HFFc6 (cell line): ENCODE measurements at regions not wholly inside any gene's neighbourhood (a gene's known extent, or its start where the extent isn't known, plus 50 kb on each side); places are given as distances from the start of the nearest gene placed in this dataset.
"Not testable (repeated sequence)": the region's sequence is repeated elsewhere in the genome, so short reads cannot be mapped to it uniquely, and the experiment has no call there.

Source experiments
- DNase-seq: peaks from one replicate; pipeline ENCODE4 v3.0.0-alpha.2; 2018
- H3K27ac Mint-ChIP-seq: 2 replicates; pipeline ENCODE4 v1.8.0; 2020; ENCODE audit warnings: mild to moderate bottlenecking, mixed read lengths
- H3K27me3 Mint-ChIP-seq: 2 replicates; pipeline ENCODE4 v1.8.0; 2021; ENCODE audit warnings: mild to moderate bottlenecking, moderate library complexity, mixed read lengths; ENCODE audit not compliant: insufficient read depth
- H3K36me3 Mint-ChIP-seq: 2 replicates; pipeline ENCODE4 v1.8.0; 2021; ENCODE audit warnings: low read depth, mixed read lengths
- H3K4me1 Mint-ChIP-seq: 2 replicates; pipeline ENCODE4 v1.8.0; 2020; ENCODE audit warnings: low read depth, mixed read lengths
- H3K4me3 Mint-ChIP-seq: 2 replicates; pipeline ENCODE4 v1.8.0; 2020; ENCODE audit warnings: mild to moderate bottlenecking, moderate library complexity, mixed read lengths
- H3K9me3 Mint-ChIP-seq: 2 replicates; pipeline ENCODE4 v1.8.0; 2020; ENCODE audit warnings: mild to moderate bottlenecking, mixed read lengths
- CTCF ChIP-seq: fragments of 200-600 bp; sonication (generic); IDR thresholded peaks from 2 replicates; pipeline ENCODE4 v1.5.0; 2021; ENCODE audit warnings: antibody characterized with exemption, mild to moderate bottlenecking

DNA sequence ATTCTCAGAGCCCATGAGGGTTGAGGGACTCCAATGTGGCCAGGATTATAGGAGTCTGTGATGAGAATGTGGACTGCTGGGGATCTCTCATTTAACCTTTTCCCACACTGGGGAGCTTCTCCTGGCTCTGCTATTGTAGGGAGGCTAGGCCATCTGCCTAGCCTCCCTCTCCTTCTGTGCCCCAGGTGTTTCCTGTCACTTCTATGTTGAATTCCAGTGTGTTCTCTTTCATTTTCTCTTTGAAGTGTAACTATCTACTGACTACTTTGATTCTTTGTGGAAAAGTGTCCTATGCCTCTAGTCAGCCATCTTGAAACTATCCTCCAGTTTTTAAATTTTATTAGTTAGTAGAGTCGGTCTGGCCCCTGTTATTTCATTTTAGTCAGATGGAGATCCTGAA, 53.4 kb upstream of the ABCD2 start:
- Mint-ChIP-seq H3K4me1 (no peaks in the 10 kb centered on the region), H3K27me3 (no peaks in the 10 kb centered on the region), H3K9me3 (peaks cover 68% of the 10 kb centered on the region), H3K36me3 (peaks cover 15% of the 10 kb centered on the region; the same call in 1 of the 2 replicates), H3K4me3 (no peak overlapping the region), H3K27ac (no peak overlapping the region)
- no peak for DNase-seq
- no peak for TF ChIP-seq CTCF

- H3K27me3 Mint-ChIP-seq = no peaks in the 10 kb centered on the region
- H3K9me3 Mint-ChIP-seq = peaks cover 73% of the 10 kb centered on the region
These were observed 52.6 kb upstream of the ABCD2 start for GRCh38 chr12:39671898-39672875.

DNA sequence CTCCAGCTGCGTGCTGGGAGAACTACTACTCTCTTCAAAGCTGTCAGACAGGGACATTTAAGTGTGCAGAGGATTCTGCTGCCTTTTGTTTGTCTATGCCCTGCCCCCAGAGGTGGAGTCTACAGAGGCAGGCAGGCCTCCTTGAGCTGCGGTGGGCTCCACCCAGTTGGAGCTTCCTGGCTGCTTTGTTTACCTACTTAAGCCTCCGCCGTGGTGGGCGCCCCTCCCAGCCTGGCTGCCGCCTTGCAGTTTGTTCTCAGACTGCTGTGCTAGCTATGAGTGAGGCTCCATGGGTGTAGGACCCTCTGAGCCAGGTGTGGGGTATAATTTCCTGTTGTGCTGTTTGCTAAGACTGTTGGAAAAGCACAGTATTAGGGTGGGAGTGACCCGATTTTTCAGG, 49.9 kb upstream of the ABCD2 start:
- Mint-ChIP-seq H3K9me3 (peaks cover 75% of the 10 kb centered on the region), H3K36me3 (peaks cover 15% of the 10 kb centered on the region; the same call in 1 of the 2 replicates)
- not testable (repeated sequence) for H3K27me3 Mint-ChIP-seq, H3K4me1 Mint-ChIP-seq, DNase-seq, H3K27ac Mint-ChIP-seq, H3K4me3 Mint-ChIP-seq

More at GRCh38 chr12:39671898-39672875, 52.6 kb upstream of the ABCD2 start:
- Mint-ChIP-seq H3K27ac (no peak overlapping the region), H3K36me3 (peaks cover 15% of the 10 kb centered on the region; the same call in 1 of the 2 replicates), H3K4me3 (no peak overlapping the region), H3K4me1 (no peaks in the 10 kb centered on the region)
- no peak for DNase-seq
- no peak for TF ChIP-seq CTCF
